Endothelial cell of umbilical vein (primary cell): ENCODE measurements at regions not wholly inside any gene's neighbourhood (a gene's known extent, or its start where the extent isn't known, plus 50 kb on each side); places are given as distances from the start of the nearest gene placed in this dataset.

Source experiments
- BruUV-seq: library from RNA; stranded (reverse); fragments of 400-500 nt; replicated peaks from 2 replicates; lab custom pipeline; 2021; lab: Mats Ljungman, UMichigan
- CTCF ChIA-PET: fragments of 300-600, 350-600 bp; sonication (Branson Sonifier 250); formaldehyde crosslinking; loops from one replicate; lab custom pipeline; 2021; ENCODE audit warnings: antibody characterized with exemption, inconsistent platforms; lab: Charles Lee
- POLR2A ChIA-PET: fragments of 300-600, 350-600 bp; sonication (Branson Sonifier 250); formaldehyde crosslinking; loops from one replicate; lab custom pipeline; 2021; ENCODE audit warnings: antibody characterized with exemption, inconsistent platforms; lab: Charles Lee
- DNase-seq: peaks from one replicate; pipeline ENCODE4 v3.0.0-alpha.2; 2011; ENCODE audit warnings: low read depth, low spot score
- FAIRE-seq: peaks from 2 replicates; lab custom pipeline; 2011; peaks lifted over from hg19 to GRCh38; lab: Jason Lieb, UNC
- H2AFZ ChIP-seq: 2 replicates; pipeline ENCODE4 v1.6.0; 2012; ENCODE audit warnings: low read depth, low read length, control low read depth, inconsistent platforms
- H3K27ac ChIP-seq: 2 replicates; pipeline ENCODE4 v1.5.1; 2011; ENCODE audit warnings: low read depth, mild to moderate bottlenecking, control low read depth, low read length, moderate library complexity; ENCODE audit not compliant: insufficient read depth
- H3K27me3 ChIP-seq, 2 experiments: 2 replicates each; pipeline versions ENCODE4 v1.6.0 to v1.6.1; 2011; ENCODE audit warnings: low read length in 2 of 2, mixed read lengths in 1 of 2; ENCODE audit not compliant: control insufficient read depth in 2 of 2, insufficient read depth in 2 of 2
- H3K36me3 ChIP-seq, 2 experiments: 2 replicates in 1 of 2; 3 replicates in 1 of 2; pipeline ENCODE4 v1.5.1; 2011; ENCODE audit warnings: low read length in 2 of 2, mild to moderate bottlenecking in 1 of 2, moderate library complexity in 1 of 2; ENCODE audit not compliant: control insufficient read depth in 2 of 2, insufficient read depth in 2 of 2; ENCODE audit errors: extremely low read depth in 1 of 2
- H3K4me1 ChIP-seq: 3 replicates; pipeline ENCODE4 v1.5.1; 2011; ENCODE audit warnings: mild to moderate bottlenecking, low read length; ENCODE audit not compliant: control insufficient read depth, insufficient read depth; ENCODE audit errors: extremely low read depth
- H3K4me2 ChIP-seq: 2 replicates; pipeline ENCODE4 v1.6.1; 2011; ENCODE audit warnings: low read length, control low read depth, mixed read lengths; ENCODE audit not compliant: insufficient read depth
- H3K4me3 ChIP-seq, 3 experiments: fragments of 200-600 bp in 1 of 3; sonication (generic), shearing (Covaris generic) in 1 of 3; replicated peaks in 1 of 3; 2 replicates each; pipeline ENCODE4 v1.5.1; 2011 to 2016; ENCODE audit warnings: control low read depth in 3 of 3, low read length in 3 of 3, mild to moderate bottlenecking in 2 of 3, inconsistent platforms in 1 of 3, low read depth in 1 of 3, moderate library complexity in 1 of 3; ENCODE audit not compliant: insufficient read depth in 1 of 3
- H3K79me2 ChIP-seq: 2 replicates; pipeline ENCODE4 v1.6.0; 2012; ENCODE audit warnings: low read length, inconsistent platforms; ENCODE audit not compliant: control insufficient read depth, insufficient read depth
- H3K9ac ChIP-seq: replicated peaks from 2 replicates; pipeline ENCODE3; 2011; ENCODE audit warnings: low read length, control low read depth; ENCODE audit not compliant: insufficient read depth; ENCODE audit errors: extremely low read depth
- H3K9me1 ChIP-seq: replicated peaks from 3 replicates; pipeline ENCODE4 v1.6.0; 2011; ENCODE audit warnings: mild to moderate bottlenecking, low read length; ENCODE audit not compliant: control insufficient read depth, insufficient read depth; ENCODE audit errors: extremely low read depth
- H3K9me3 ChIP-seq: replicated peaks from 2 replicates; pipeline ENCODE4 v1.5.1; 2012; ENCODE audit warnings: low read length, inconsistent platforms; ENCODE audit not compliant: control insufficient read depth, insufficient read depth
- H4K20me1 ChIP-seq: replicated peaks from 2 replicates; pipeline ENCODE3; 2011; ENCODE audit warnings: mild to moderate bottlenecking, low read length; ENCODE audit not compliant: control insufficient read depth, insufficient read depth; ENCODE audit errors: extremely low read depth
- EZH2 ChIP-seq: IDR thresholded peaks from 2 replicates; pipeline ENCODE4 v1.6.1; 2012; ENCODE audit warnings: borderline replicate concordance, low read depth, mild to moderate bottlenecking, moderate library complexity, low read length, inconsistent platforms; ENCODE audit not compliant: severe bottlenecking
- FOS ChIP-seq: IDR thresholded peaks from 2 replicates; pipeline ENCODE4 v1.6.1; 2011; ENCODE audit warnings: mild to moderate bottlenecking, low read length, moderate library complexity, borderline replicate concordance; ENCODE audit not compliant: insufficient read depth
- GATA2 ChIP-seq: IDR thresholded peaks from 2 replicates; pipeline ENCODE4 v1.7.0; 2011; ENCODE audit warnings: low read depth, mild to moderate bottlenecking, moderate library complexity, mixed read lengths, low read length; ENCODE audit not compliant: insufficient read length, insufficient read depth
- JUN ChIP-seq: IDR thresholded peaks from 2 replicates; pipeline ENCODE4 v1.6.1; 2011; ENCODE audit warnings: borderline replicate concordance, low read depth; ENCODE audit not compliant: insufficient read length, insufficient read depth
- MYC ChIP-seq: IDR thresholded peaks from one replicate; pipeline ENCODE4 v1.6.1; 2011; ENCODE audit warnings: mild to moderate bottlenecking, low read depth, low read length
- POLR2A ChIP-seq: IDR thresholded peaks from 2 replicates; pipeline ENCODE4 v1.6.1; 2012; ENCODE audit warnings: low read depth, mild to moderate bottlenecking, control low read depth, low read length
- POLR2AphosphoS5 ChIP-seq: IDR thresholded peaks from 2 replicates; pipeline ENCODE4 v1.6.1; 2012; ENCODE audit warnings: low read depth, mild to moderate bottlenecking, control low read depth, low read length, moderate library complexity; ENCODE audit not compliant: insufficient read depth
- dilution Hi-C: fragments of 300-500 bp; cut with MboI; formaldehyde crosslinking; loops from one replicate; pipeline ENCODE4 v1.15.0; 2019; ENCODE audit warnings: low sequenced_read_pairs; ENCODE audit not compliant: extremely low pct_ligation_motif_present
- intact Hi-C: fragments of 100-400 bp; cut with micrococcal nuclease; formaldehyde crosslinking; loops from one replicate; pipeline ENCODE4 v1.10.0; 2022
- TF ChIP-seq, protein P1 (sequence below), 2 donors: IDR thresholded peaks; 1 replicate in 1 of 2; 2 replicates in 1 of 2; pipeline ENCODE4 v1.5.1; 2011; ENCODE audit warnings: low read length in 2 of 2, mild to moderate bottlenecking in 2 of 2, moderate library complexity in 2 of 2, control low read depth in 1 of 2, inconsistent platforms in 1 of 2, low read depth in 1 of 2; ENCODE audit not compliant: insufficient read depth in 1 of 2; ENCODE audit errors: extremely low read depth in 1 of 2
- TF ChIP-seq, protein P2 (sequence below): IDR thresholded peaks from 2 replicates; pipeline ENCODE4 v1.6.1; 2011; ENCODE audit not compliant: insufficient read depth, insufficient read length

DNA sequence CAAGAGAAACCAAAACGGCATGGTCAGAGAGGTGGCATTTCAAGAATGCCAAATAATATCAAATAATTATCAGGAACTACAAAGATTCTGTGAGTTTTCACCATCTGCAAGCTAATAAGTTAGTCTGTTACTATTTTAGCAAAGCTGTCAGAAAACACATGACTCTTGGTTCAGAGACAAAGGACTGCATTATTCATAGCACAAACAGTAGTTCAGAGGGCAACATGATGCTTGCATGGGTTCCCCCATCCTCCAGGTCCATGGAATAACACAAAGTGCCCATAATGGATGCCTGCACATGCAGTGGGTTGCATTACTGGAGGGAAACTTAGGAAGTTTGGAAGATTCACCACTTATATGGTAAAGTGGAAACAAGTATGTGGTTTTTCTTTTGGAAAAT is 228.8 kb upstream of the ALCAM start:
- no peak for TF ChIP-seq MYC
- TF ChIP-seq, protein P1, sequence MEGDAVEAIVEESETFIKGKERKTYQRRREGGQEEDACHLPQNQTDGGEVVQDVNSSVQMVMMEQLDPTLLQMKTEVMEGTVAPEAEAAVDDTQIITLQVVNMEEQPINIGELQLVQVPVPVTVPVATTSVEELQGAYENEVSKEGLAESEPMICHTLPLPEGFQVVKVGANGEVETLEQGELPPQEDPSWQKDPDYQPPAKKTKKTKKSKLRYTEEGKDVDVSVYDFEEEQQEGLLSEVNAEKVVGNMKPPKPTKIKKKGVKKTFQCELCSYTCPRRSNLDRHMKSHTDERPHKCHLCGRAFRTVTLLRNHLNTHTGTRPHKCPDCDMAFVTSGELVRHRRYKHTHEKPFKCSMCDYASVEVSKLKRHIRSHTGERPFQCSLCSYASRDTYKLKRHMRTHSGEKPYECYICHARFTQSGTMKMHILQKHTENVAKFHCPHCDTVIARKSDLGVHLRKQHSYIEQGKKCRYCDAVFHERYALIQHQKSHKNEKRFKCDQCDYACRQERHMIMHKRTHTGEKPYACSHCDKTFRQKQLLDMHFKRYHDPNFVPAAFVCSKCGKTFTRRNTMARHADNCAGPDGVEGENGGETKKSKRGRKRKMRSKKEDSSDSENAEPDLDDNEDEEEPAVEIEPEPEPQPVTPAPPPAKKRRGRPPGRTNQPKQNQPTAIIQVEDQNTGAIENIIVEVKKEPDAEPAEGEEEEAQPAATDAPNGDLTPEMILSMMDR (IDR thresholded peaks at IDR 0.05; ENCODE audit: extremely low read depth in 1 of 2, insufficient read depth in 1 of 2, low read depth in 1 of 2, low read length in 2 of 2) = no peak
- no peak for TF ChIP-seq JUN
- no peak for TF ChIP-seq POLR2A
- no peak for TF ChIP-seq POLR2AphosphoS5
- TF ChIP-seq, protein P2, sequence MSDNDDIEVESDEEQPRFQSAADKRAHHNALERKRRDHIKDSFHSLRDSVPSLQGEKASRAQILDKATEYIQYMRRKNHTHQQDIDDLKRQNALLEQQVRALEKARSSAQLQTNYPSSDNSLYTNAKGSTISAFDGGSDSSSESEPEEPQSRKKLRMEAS = no peak
- no peak for TF ChIP-seq FOS
- no peak for TF ChIP-seq EZH2
- no peak for TF ChIP-seq GATA2
- no TSS peak for BruUV-seq
- no peak for FAIRE-seq
- H3K4me1 ChIP-seq = peaks cover 2% of the 10 kb centered on the region
- no peaks in the 10 kb centered on the region for H3K36me3 ChIP-seq
- dilution Hi-C loops (no loop called here), intact Hi-C loops (no loop called here)
- no peak overlapping the region for H3K9ac ChIP-seq
- DNase-seq = no peak
- H2AFZ ChIP-seq = no peak overlapping the region
- no peaks in the 10 kb centered on the region for H3K9me3 ChIP-seq
- ChIA-PET CTCF (no interaction called here), POLR2A (no interaction called here)
- no peaks in the 10 kb centered on the region for H4K20me1 ChIP-seq
- no peaks in the 10 kb centered on the region for H3K79me2 ChIP-seq
- H3K9me1 ChIP-seq = no peaks in the 10 kb centered on the region
- H3K27me3 ChIP-seq = no peaks in the 10 kb centered on the region
- H3K4me2 ChIP-seq = no peak overlapping the region
- no peak overlapping the region for H3K4me3 ChIP-seq
- no peak overlapping the region for H3K27ac ChIP-seq
